ENCODE measurements at regions not wholly inside any gene's neighbourhood (a gene's known extent, or its start where the extent isn't known, plus 50 kb on each side); places are given as distances from the start of the nearest gene placed in this dataset.
"Not testable (repeated sequence)": the region's sequence is repeated elsewhere in the genome, so short reads cannot be mapped to it uniquely, and the experiment has no call there.

GRCh38 chr1:171397851-171398469 is 84.0 kb downstream of the FMO4 start:
- no peak for DNase-seq

GRCh38 chr1:171403393-171403792 is 81.9 kb upstream of the PRRC2C start:
- peak; percentile 22 for DNase-seq

- DNase-seq = no peak
These were observed 80.0 kb upstream of the PRRC2C start for GRCh38 chr1:171405391-171405714.

GRCh38 chr1:171413557-171413956 is 71.8 kb upstream of the PRRC2C start:
- DNase-seq = not testable (repeated sequence)

- no peak for DNase-seq
These were observed 66.8 kb upstream of the PRRC2C start for GRCh38 chr1:171418546-171418945.

GRCh38 chr1:171420810-171421209 is 64.5 kb upstream of the PRRC2C start:
- no peak for DNase-seq

GRCh38 chr1:171421413-171422020 is 63.8 kb upstream of the PRRC2C start:
- DNase-seq = no peak

GRCh38 chr1:171422511-171422910 is 62.8 kb upstream of the PRRC2C start:
- peak; percentile 69 for DNase-seq

- no peak for DNase-seq
These were observed 60.8 kb upstream of the PRRC2C start for GRCh38 chr1:171424494-171424893.

- no peak for DNase-seq
These were observed 58.7 kb upstream of the PRRC2C start for GRCh38 chr1:171426645-171427044.

- no peak for DNase-seq
These were observed 57.4 kb upstream of the PRRC2C start for GRCh38 chr1:171427852-171428471.

- no peak for DNase-seq
These were observed 56.2 kb upstream of the PRRC2C start for GRCh38 chr1:171429137-171429536.

- no peak for DNase-seq
These were observed 53.3 kb upstream of the PRRC2C start for GRCh38 chr1:171431994-171432393.

GRCh38 chr1:171432473-171432872 is 52.9 kb upstream of the PRRC2C start:
- no peak for DNase-seq

- DNase-seq = peak; percentile 81
These were observed 51.9 kb upstream of the PRRC2C start for GRCh38 chr1:171433451-171433850.

- peak; percentile 85 for DNase-seq
These were observed 50.5 kb upstream of the PRRC2C start for GRCh38 chr1:171434717-171435346.
